WERI-Rb-1 (cell line): ENCODE measurements at regions not wholly inside any gene's neighbourhood (a gene's known extent, or its start where the extent isn't known, plus 50 kb on each side); places are given as distances from the start of the nearest gene placed in this dataset.

Experiments used
- DNase-seq: peaks from one replicate; pipeline ENCODE4 v3.0.0-alpha.2; 2020
- H3K27ac ChIP-seq: fragments of 250-450 bp; sonication (Bioruptor Pico); 2 replicates; pipeline ENCODE4 v1.5.1; 2020; ENCODE audit warnings: mild to moderate bottlenecking, moderate library complexity
- H3K27me3 ChIP-seq: fragments of 250-450 bp; sonication (Bioruptor Pico); 2 replicates; pipeline ENCODE4 v1.5.1; 2021; ENCODE audit warnings: mild to moderate bottlenecking, low read depth, moderate library complexity; ENCODE audit not compliant: insufficient read depth, severe bottlenecking
- H3K36me3 ChIP-seq: fragments of 250-450 bp; sonication (Bioruptor Pico); 2 replicates; pipeline ENCODE4 v1.5.1; 2020; ENCODE audit warnings: mild to moderate bottlenecking, moderate library complexity
- H3K4me3 ChIP-seq: 2 replicates; pipeline ENCODE4 v1.5.1; 2011; ENCODE audit warnings: low read depth, mild to moderate bottlenecking, control low read depth, low read length
- H3K9me3 ChIP-seq: fragments of 250-450 bp; sonication (Bioruptor Pico); 2 replicates; pipeline ENCODE4 v1.5.1; 2021; ENCODE audit warnings: mild to moderate bottlenecking, moderate library complexity; ENCODE audit not compliant: severe bottlenecking
- TF ChIP-seq, protein P1 (sequence below): IDR thresholded peaks from 2 replicates; pipeline ENCODE4 v1.5.1; 2011; ENCODE audit warnings: low read depth, mild to moderate bottlenecking, control low read depth, inconsistent platforms, low read length

DNA sequence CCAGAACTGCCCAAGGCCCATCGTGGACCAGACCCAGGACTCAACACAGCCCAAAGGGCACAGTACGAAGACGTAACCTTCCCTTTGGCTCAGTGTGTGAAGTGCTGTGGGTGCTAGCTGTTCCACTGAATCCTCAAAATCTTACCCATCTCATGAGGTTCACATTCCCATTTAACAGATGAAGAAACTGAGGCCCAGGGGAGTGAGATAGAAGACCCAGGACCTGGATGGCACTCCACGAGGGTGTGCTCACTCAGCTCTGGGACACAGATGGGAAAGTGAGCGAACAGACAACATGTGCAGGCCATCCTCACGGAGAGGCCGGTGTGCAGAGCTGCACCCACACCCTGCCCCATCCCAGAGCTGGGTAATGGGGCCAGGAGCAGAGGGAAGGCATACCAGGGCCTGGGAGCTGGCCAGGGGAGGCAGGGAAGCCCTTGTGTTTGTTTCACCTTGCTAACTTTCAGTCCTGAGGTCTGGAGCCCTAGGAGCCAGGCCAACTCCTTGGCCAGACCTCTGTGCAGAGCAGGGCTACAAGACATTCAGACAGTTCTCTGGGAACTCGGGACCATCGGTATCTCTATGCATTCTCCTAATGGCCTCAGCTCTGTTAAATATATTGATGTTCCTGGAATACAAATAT is 100.3 kb upstream of the ZMIZ1 start:
- no peaks in the 10 kb centered on the region for H3K9me3 ChIP-seq
- H3K4me3 ChIP-seq, result no peak overlapping the region
- H3K27me3 ChIP-seq, result no peaks in the 10 kb centered on the region
- TF ChIP-seq, protein P1, sequence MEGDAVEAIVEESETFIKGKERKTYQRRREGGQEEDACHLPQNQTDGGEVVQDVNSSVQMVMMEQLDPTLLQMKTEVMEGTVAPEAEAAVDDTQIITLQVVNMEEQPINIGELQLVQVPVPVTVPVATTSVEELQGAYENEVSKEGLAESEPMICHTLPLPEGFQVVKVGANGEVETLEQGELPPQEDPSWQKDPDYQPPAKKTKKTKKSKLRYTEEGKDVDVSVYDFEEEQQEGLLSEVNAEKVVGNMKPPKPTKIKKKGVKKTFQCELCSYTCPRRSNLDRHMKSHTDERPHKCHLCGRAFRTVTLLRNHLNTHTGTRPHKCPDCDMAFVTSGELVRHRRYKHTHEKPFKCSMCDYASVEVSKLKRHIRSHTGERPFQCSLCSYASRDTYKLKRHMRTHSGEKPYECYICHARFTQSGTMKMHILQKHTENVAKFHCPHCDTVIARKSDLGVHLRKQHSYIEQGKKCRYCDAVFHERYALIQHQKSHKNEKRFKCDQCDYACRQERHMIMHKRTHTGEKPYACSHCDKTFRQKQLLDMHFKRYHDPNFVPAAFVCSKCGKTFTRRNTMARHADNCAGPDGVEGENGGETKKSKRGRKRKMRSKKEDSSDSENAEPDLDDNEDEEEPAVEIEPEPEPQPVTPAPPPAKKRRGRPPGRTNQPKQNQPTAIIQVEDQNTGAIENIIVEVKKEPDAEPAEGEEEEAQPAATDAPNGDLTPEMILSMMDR, result no peak
- no peaks in the 10 kb centered on the region for H3K36me3 ChIP-seq
- H3K27ac ChIP-seq, result no peak overlapping the region
- no peak for DNase-seq

DNA sequence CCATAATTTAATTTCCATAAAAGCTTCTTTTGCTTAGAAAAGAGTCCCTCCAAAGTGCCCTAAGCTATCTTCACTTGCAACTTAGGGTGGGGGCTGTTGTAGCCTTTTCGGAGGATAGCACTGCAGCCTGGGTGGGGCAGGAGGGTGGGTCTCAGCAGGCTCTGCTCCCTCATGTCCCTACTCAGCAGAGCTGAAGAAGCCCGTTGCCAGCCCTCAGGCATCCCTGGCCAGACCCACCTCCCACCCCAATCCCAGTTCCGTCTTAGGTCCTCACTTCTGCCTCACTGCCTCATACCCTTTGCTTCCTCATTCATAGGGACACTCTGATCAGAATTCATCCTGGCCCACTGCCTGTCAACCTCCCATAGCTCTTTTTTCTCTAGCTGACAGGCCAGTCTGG is 99.8 kb upstream of the ZMIZ1 start:
- no peaks in the 10 kb centered on the region for H3K36me3 ChIP-seq
- H3K9me3 ChIP-seq, result no peaks in the 10 kb centered on the region
- DNase-seq, result no peak
- no peak overlapping the region for H3K4me3 ChIP-seq
- H3K27me3 ChIP-seq, result no peaks in the 10 kb centered on the region
- TF ChIP-seq, protein P1, result no peak
- no peak overlapping the region for H3K27ac ChIP-seq

DNA sequence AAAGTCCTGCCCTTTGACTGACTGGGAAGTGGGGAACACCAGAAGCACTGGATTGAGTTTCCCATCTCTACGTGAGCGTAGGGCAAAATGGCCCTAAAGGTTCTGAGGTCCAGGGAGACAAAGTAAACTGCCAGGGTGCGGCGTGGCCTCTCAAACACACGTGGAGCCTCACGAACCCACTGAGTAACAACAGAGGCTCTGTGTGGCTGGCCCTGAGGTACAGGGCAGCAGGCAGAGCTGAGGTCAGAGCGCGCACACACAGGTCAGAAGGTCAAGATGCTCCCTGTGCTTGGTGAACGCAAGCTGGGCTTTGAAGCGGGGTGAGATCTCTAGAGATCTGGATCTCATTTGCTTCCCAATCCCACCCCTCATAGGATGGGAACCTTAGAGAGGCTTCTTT is 99.0 kb upstream of the ZMIZ1 start:
- Histone ChIP-seq H3K9me3 (no peaks in the 10 kb centered on the region), H3K27ac (no peak overlapping the region), H3K36me3 (no peaks in the 10 kb centered on the region), H3K4me3 (no peak overlapping the region), H3K27me3 (no peaks in the 10 kb centered on the region)
- TF ChIP-seq, protein P1, result no peak
- DNase-seq, result no peak

DNA sequence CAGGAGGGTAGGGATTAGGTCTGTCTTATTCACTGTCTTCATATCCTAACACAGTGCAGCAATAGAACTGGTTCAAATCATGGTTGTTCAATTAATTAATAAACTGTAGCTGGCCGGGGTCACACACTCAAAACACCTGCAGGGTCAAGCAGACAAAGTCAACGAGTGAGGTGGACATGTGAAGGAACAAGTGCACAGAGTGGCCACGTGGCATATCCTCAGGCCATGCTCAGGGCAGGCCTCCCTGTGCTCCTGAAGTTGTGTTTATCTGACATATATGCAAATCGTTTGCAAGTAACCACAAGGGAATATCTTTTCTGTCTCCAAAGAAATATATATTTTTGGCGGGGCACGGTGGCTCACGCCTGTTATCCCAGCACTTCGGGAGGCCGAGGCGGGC is 98.5 kb upstream of the ZMIZ1 start:
- Histone ChIP-seq H3K36me3 (no peaks in the 10 kb centered on the region), H3K9me3 (no peaks in the 10 kb centered on the region), H3K27ac (no peak overlapping the region), H3K4me3 (no peak overlapping the region), H3K27me3 (no peaks in the 10 kb centered on the region)
- no peak for DNase-seq
- TF ChIP-seq, protein P1, result no peak

- no peak overlapping the region for H3K27ac ChIP-seq
Observed at GRCh38 chr10:78971094-78971682, 97.6 kb upstream of the ZMIZ1 start.

More at GRCh38 chr10:78971094-78971682, 97.6 kb upstream of the ZMIZ1 start:
- no peak overlapping the region for H3K4me3 ChIP-seq
- no peaks in the 10 kb centered on the region for H3K9me3 ChIP-seq
- H3K36me3 ChIP-seq, result no peaks in the 10 kb centered on the region
- DNase-seq, result no peak
- no peaks in the 10 kb centered on the region for H3K27me3 ChIP-seq
- TF ChIP-seq, protein P1, result no peak
